ENCODE measurements at regions not wholly inside any gene's neighbourhood (a gene's known extent, or its start where the extent isn't known, plus 50 kb on each side); places are given as distances from the start of the nearest gene placed in this dataset.

GRCh38 chrX:34716302-34716701, 59.2 kb upstream of the TMEM47 start:
- H3K4me1 Mint-ChIP-seq: no peaks in the 10 kb centered on the region
- no peaks in the 10 kb centered on the region for H3K27me3 Mint-ChIP-seq
- no peaks in the 10 kb centered on the region for H3K9me3 Mint-ChIP-seq
- no peak overlapping the region for H3K4me3 Mint-ChIP-seq
- no peak for DNase-seq
- no peaks in the 10 kb centered on the region for H3K36me3 Mint-ChIP-seq (ENCODE audit: low read depth)
- no peak overlapping the region for H3K27ac Mint-ChIP-seq
- POLR2A ChIA-PET: no interaction called here
- CTCF ChIA-PET: no interaction called here

DNA sequence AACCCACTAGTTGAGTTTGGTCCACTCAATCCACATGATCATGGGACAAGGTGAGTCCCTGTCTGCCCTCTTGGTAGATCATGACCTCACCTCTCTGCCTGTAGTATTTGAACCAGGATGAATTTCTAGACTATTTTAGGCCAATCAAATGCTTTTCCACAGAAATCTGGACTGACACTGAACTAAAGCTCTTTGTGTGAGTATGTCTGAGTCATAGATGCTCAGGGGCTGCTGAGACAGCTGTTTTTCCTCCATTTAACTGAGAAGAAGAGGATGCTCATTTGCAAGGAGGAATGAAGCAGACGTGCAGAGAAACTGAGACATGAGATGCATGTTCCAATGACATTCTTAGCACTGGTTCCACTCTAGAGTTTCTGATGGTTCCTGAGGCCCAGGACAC, 77.3 kb upstream of the TMEM47 start:
- no peak for DNase-seq
- Mint-ChIP-seq H3K27ac (no peak overlapping the region), H3K9me3 (no peaks in the 10 kb centered on the region), H3K36me3 (ENCODE audit: low read depth) (no peaks in the 10 kb centered on the region), H3K4me3 (no peak overlapping the region), H3K27me3 (no peaks in the 10 kb centered on the region), H3K4me1 (no peaks in the 10 kb centered on the region)
- POLR2A ChIA-PET: no interaction called here
- CTCF ChIA-PET: no interaction called here

- Mint-ChIP-seq H3K27ac (no peak overlapping the region), H3K36me3 (ENCODE audit: low read depth) (no peaks in the 10 kb centered on the region), H3K27me3 (no peaks in the 10 kb centered on the region), H3K4me3 (no peak overlapping the region), H3K4me1 (no peaks in the 10 kb centered on the region), H3K9me3 (no peaks in the 10 kb centered on the region)
- ChIA-PET POLR2A (no interaction called here), CTCF (no interaction called here)
- no peak for DNase-seq
Observed at GRCh38 chrX:34744521-34744920, 87.4 kb upstream of the TMEM47 start.

- Mint-ChIP-seq H3K27ac (no peak overlapping the region), H3K36me3 (ENCODE audit: low read depth) (no peaks in the 10 kb centered on the region), H3K4me3 (no peak overlapping the region), H3K4me1 (no peaks in the 10 kb centered on the region), H3K9me3 (no peaks in the 10 kb centered on the region), H3K27me3 (no peaks in the 10 kb centered on the region)
- POLR2A ChIA-PET: no interaction called here
- CTCF ChIA-PET: no interaction called here
- DNase-seq: no peak
Observed at GRCh38 chrX:34749896-34750295, 92.8 kb upstream of the TMEM47 start.

DNA sequence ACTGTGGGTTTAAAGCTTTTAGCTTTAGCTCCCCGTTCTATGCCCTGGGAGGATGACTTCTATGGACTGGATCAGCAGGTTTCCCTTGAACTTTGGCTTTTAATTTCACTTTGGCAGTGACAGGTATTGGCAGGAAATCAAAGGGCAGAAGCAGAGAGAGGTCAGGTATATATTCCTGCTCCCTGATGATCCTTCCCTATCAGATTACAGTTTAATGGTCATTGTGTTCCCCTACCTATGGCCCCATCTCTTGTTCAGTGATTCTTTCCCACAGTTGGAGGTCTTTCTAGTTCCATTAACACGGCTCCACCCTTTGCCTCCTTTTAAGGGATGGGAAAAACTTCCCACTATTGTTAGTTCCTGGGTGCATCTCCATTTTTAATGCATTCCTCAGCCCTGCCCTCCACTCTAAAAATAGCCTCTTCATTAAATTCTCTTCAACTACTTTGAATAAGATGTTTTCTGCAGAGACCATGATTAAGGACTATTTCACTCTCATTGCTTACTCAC, 107.8 kb upstream of the TMEM47 start:
- Mint-ChIP-seq H3K27ac (no peak overlapping the region), H3K36me3 (ENCODE audit: low read depth) (no peaks in the 10 kb centered on the region), H3K4me1 (no peaks in the 10 kb centered on the region), H3K4me3 (no peak overlapping the region), H3K9me3 (no peaks in the 10 kb centered on the region), H3K27me3 (no peaks in the 10 kb centered on the region)
- POLR2A ChIA-PET: no interaction called here
- DNase-seq: no peak
- CTCF ChIA-PET: no interaction called here

DNA sequence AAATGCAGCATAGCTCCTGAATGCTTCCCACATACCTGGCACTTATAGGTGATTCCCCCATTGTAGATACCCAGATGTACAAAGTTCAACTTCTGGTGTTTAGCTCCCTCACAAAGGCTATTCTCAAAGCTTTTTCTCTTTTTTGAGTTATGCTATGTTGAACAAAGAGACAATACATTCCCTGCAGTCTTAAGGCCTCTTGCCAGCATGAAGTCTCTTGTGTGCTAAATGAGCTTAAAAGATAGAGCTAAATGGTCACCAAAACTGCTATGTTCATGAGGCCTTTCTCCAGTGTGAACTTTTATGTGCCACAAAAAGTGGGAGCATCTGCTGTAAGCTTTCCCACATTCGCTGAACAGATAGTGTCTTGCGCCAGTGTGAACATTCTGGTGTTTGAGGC, 111.2 kb upstream of the TMEM47 start:
- no peaks in the 10 kb centered on the region for H3K4me1 Mint-ChIP-seq
- no peaks in the 10 kb centered on the region for H3K9me3 Mint-ChIP-seq
- CTCF ChIA-PET: no interaction called here
- H3K27me3 Mint-ChIP-seq: no peaks in the 10 kb centered on the region
- no peak overlapping the region for H3K27ac Mint-ChIP-seq
- no peak for DNase-seq
- POLR2A ChIA-PET: no interaction called here
- H3K36me3 Mint-ChIP-seq (ENCODE audit: low read depth): no peaks in the 10 kb centered on the region
- no peak overlapping the region for H3K4me3 Mint-ChIP-seq

GRCh38 chrX:34770511-34770910, 113.4 kb upstream of the TMEM47 start:
- DNase-seq: no peak
- POLR2A ChIA-PET: no interaction called here
- Mint-ChIP-seq H3K9me3 (no peaks in the 10 kb centered on the region), H3K27me3 (no peaks in the 10 kb centered on the region), H3K4me3 (no peak overlapping the region), H3K4me1 (no peaks in the 10 kb centered on the region), H3K36me3 (ENCODE audit: low read depth) (no peaks in the 10 kb centered on the region), H3K27ac (no peak overlapping the region)
- CTCF ChIA-PET: interaction anchor here (0.8 kb wide), 1 partner anchor 12 kb away, joined by 3 read pairs; no protein-coding TSS in a partner anchor

DNA sequence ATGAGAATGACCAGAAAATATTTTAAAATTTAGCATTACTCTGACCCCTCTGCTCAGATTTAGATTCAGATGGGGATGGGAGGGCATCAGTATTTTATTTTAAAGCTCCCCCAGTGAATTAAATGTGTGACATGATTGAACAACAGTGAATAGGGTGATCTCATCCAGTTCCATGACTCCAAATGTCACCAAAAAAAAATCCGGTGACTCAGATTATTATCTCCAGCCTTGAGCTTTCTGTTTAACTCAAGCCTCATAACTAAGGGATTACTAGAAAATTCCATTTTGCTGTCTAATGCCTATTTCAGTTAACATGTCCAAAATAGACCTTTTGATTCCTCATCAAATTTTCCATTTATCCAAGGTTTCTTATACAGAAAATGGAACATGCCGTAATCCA, 121.8 kb upstream of the TMEM47 start:
- Mint-ChIP-seq H3K27me3 (no peaks in the 10 kb centered on the region), H3K4me1 (no peaks in the 10 kb centered on the region), H3K9me3 (no peaks in the 10 kb centered on the region), H3K36me3 (ENCODE audit: low read depth) (no peaks in the 10 kb centered on the region), H3K27ac (no peak overlapping the region), H3K4me3 (no peak overlapping the region)
- ChIA-PET POLR2A (no interaction called here), CTCF (no interaction called here)
- DNase-seq: no peak

GRCh38 chrX:34790026-34790425, 132.9 kb upstream of the TMEM47 start:
- POLR2A ChIA-PET: no interaction called here
- Mint-ChIP-seq H3K27ac (no peak overlapping the region), H3K4me1 (no peaks in the 10 kb centered on the region), H3K27me3 (no peaks in the 10 kb centered on the region), H3K4me3 (no peak overlapping the region), H3K36me3 (ENCODE audit: low read depth) (no peaks in the 10 kb centered on the region), H3K9me3 (peaks cover 3% of the 10 kb centered on the region)
- CTCF ChIA-PET: no interaction called here
- no peak for DNase-seq

GRCh38 chrX:34805951-34806350, 136.6 kb upstream of the FAM47B start:
- Mint-ChIP-seq H3K4me3 (no peak overlapping the region), H3K27ac (no peak overlapping the region), H3K9me3 (no peaks in the 10 kb centered on the region), H3K27me3 (no peaks in the 10 kb centered on the region), H3K36me3 (ENCODE audit: low read depth) (no peaks in the 10 kb centered on the region), H3K4me1 (no peaks in the 10 kb centered on the region)
- no peak for DNase-seq
- ChIA-PET POLR2A (no interaction called here), CTCF (no interaction called here)

DNA sequence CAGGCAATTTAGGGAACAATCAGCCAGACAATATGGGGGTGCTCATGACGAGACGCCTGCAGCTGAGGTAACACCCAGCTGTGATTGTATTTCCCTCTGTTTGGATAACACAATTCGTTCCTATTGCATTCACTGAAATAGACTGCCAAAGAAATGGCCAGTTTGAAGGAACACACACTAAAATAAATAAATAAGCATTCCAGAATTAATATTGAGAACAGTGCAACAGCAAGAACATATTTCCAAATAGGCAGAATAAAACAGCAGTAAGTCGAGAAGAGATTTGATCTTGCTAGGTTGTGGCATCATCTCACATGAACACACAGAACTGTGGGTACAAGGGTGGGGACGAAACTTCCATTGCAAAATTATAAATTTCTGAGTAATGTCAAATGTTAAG, 133.5 kb upstream of the FAM47B start:
- ChIA-PET POLR2A (no interaction called here), CTCF (no interaction called here)
- no peak for DNase-seq
- Mint-ChIP-seq H3K27me3 (no peaks in the 10 kb centered on the region), H3K36me3 (ENCODE audit: low read depth) (no peaks in the 10 kb centered on the region), H3K27ac (no peak overlapping the region), H3K9me3 (no peaks in the 10 kb centered on the region), H3K4me3 (no peak overlapping the region), H3K4me1 (no peaks in the 10 kb centered on the region)

DNA sequence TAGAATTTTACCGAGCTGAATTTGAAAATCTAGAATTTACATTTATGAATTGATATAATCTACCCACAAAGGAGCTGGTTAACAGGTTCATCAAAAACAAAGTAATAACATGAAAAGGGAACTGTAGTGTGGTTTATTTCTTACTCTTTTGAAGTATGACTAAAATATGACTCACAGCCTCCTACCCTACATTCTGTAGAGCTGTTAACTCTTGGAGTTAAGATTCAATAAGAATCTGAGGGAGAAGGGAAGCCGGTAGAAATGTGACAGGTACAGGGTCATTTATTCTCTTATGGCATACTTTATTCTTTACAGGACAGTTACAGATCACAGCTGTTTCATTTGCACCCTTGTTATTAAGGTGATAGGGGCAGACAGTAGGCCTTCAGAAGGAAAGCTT, 132.2 kb upstream of the FAM47B start:
- Mint-ChIP-seq H3K36me3 (ENCODE audit: low read depth) (no peaks in the 10 kb centered on the region), H3K4me1 (no peaks in the 10 kb centered on the region), H3K27me3 (no peaks in the 10 kb centered on the region), H3K4me3 (no peak overlapping the region), H3K9me3 (no peaks in the 10 kb centered on the region), H3K27ac (no peak overlapping the region)
- DNase-seq: no peak
- POLR2A ChIA-PET: no interaction called here
- CTCF ChIA-PET: no interaction called here

DNA sequence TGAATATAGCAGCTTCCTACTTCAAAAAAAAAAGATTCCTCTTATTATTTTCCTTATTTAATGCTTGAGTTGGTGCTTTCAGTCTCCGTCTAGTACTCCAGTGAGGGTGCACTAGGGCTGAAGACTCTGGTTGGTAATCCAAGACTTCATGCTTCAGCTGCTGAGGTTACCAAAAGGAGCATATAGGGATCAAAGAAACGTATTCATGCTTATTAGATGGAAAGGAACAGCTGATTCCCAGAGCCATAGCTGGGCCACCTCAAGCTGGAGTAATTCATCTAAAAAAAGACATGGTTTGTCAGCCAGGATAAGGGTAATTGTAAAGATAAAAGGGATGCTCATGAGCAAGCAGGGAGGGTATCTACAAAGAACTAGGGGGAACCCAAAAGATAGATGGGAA, 131.7 kb upstream of the FAM47B start:
- POLR2A ChIA-PET: no interaction called here
- Mint-ChIP-seq H3K4me1 (no peaks in the 10 kb centered on the region), H3K27ac (no peak overlapping the region), H3K4me3 (no peak overlapping the region), H3K36me3 (ENCODE audit: low read depth) (no peaks in the 10 kb centered on the region), H3K27me3 (no peaks in the 10 kb centered on the region), H3K9me3 (no peaks in the 10 kb centered on the region)
- no peak for DNase-seq
- CTCF ChIA-PET: no interaction called here

DNA sequence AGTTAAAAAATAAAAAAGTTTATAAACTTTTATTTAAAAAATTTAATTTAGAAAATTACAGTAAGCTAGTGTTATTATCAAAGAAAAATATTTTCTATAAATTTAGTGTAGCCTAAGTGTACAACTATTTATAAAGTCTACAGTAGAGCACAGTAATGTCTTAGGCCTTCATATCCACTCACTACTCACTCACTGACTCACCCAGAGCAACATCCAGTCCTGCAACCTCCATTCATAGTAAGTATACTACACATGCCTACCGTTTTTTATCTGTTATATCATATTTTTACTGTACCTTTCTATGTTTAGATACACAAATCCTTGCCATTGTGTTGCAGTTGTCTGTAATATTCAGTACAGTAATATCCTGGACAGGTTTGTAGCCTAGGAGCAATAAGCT, 129.0 kb upstream of the FAM47B start:
- DNase-seq: no peak
- no peak overlapping the region for H3K27ac Mint-ChIP-seq
- H3K4me1 Mint-ChIP-seq: no peaks in the 10 kb centered on the region
- ChIA-PET CTCF (no interaction called here), POLR2A (no interaction called here)
- H3K27me3 Mint-ChIP-seq: no peaks in the 10 kb centered on the region
- H3K9me3 Mint-ChIP-seq: no peaks in the 10 kb centered on the region
- H3K4me3 Mint-ChIP-seq: no peak overlapping the region
- H3K36me3 Mint-ChIP-seq (ENCODE audit: low read depth): no peaks in the 10 kb centered on the region

- Mint-ChIP-seq H3K9me3 (peaks cover 4% of the 10 kb centered on the region), H3K27ac (no peak overlapping the region), H3K36me3 (ENCODE audit: low read depth) (no peaks in the 10 kb centered on the region), H3K4me1 (no peaks in the 10 kb centered on the region), H3K27me3 (no peaks in the 10 kb centered on the region), H3K4me3 (no peak overlapping the region)
- CTCF ChIA-PET: no interaction called here
- no peak for DNase-seq
- POLR2A ChIA-PET: no interaction called here
Observed at GRCh38 chrX:34826964-34827363, 115.6 kb upstream of the FAM47B start.

Data from activated CD4-positive, alpha-beta T cell treated with anti-CD3 and anti-CD28 coated beads, Interleukin-2, amount 10 ng/mL, durations not matched to agents 7 days and 5 days (primary cell).